Loucy (cell line): ENCODE measurements at regions not wholly inside any gene's neighbourhood (a gene's known extent, or its start where the extent isn't known, plus 50 kb on each side); places are given as distances from the start of the nearest gene placed in this dataset.

Experiments
- H2AFZ ChIP-seq: fragments of 200-600 bp; sonication (generic); 2 replicates; pipeline ENCODE4 v1.6.0; 2016; ENCODE audit warnings: antibody characterized with exemption, mild to moderate bottlenecking, low read length, moderate library complexity
- H3F3A ChIP-seq: fragments of 200-600 bp; 2 replicates; pipeline ENCODE4 v1.6.0; 2016; ENCODE audit warnings: antibody characterized with exemption, low read depth, mild to moderate bottlenecking
- H3K27me3 ChIP-seq: fragments of 200-600 bp; sonication (generic); 2 replicates; pipeline ENCODE4 v1.6.1; 2014; ENCODE audit warnings: low read length, mild to moderate bottlenecking; ENCODE audit not compliant: insufficient read depth, poor library complexity, severe bottlenecking
- H3K36me3 ChIP-seq: fragments of 200-600 bp; sonication (generic); 2 replicates; pipeline ENCODE4 v1.6.1; 2016; ENCODE audit warnings: low read length; ENCODE audit not compliant: insufficient read depth
- H3K4me1 ChIP-seq: fragments of 200-600 bp; sonication (generic); 2 replicates; pipeline ENCODE4 v1.5.1; 2014; ENCODE audit warnings: low read length, mild to moderate bottlenecking; ENCODE audit not compliant: insufficient read depth, poor library complexity, severe bottlenecking
- H3K4me2 ChIP-seq: fragments of 200-600 bp; sonication (generic); 2 replicates; pipeline ENCODE4 v1.6.0; 2014; ENCODE audit warnings: antibody characterized with exemption, low read length, low read depth, mild to moderate bottlenecking; ENCODE audit not compliant: poor library complexity, severe bottlenecking
- H3K4me3 ChIP-seq: fragments of 200-600 bp; sonication (generic); 2 replicates; pipeline ENCODE4 v1.5.1; 2014; ENCODE audit warnings: low read length, mild to moderate bottlenecking, mixed read lengths; ENCODE audit not compliant: poor library complexity, severe bottlenecking
- H3K79me2 ChIP-seq: fragments of 200-600 bp; sonication (generic); 2 replicates; pipeline ENCODE4 v1.6.1; 2014; ENCODE audit warnings: low read length; ENCODE audit not compliant: insufficient read depth
- H3K9ac ChIP-seq: fragments of 200-600 bp; sonication (generic); 2 replicates; pipeline ENCODE4 v1.6.0; 2014; ENCODE audit warnings: mild to moderate bottlenecking, low read depth, low read length, moderate library complexity; ENCODE audit not compliant: poor library complexity, severe bottlenecking
- H3K9me2 ChIP-seq: fragments of 200-600 bp; sonication (generic); replicated peaks from 2 replicates; pipeline ENCODE4 v1.6.1; 2016; ENCODE audit warnings: low read depth, low read length, mixed read lengths
- H3K9me3 ChIP-seq: fragments of 200-600 bp; sonication (generic); 2 replicates; pipeline ENCODE4 v1.6.1; 2014; ENCODE audit warnings: mild to moderate bottlenecking, antibody characterized with exemption, low read length, low read depth; ENCODE audit not compliant: insufficient read depth
- H4K20me1 ChIP-seq: fragments of 200-600 bp; sonication (generic); 2 replicates; pipeline ENCODE4 v1.6.0; 2014; ENCODE audit warnings: antibody characterized with exemption, low read length, mild to moderate bottlenecking; ENCODE audit not compliant: insufficient read depth, poor library complexity, severe bottlenecking
- CTCF ChIP-seq: fragments of 200-600 bp; sonication (generic); conservative IDR thresholded peaks from 2 replicates; pipeline ENCODE4 v1.5.1; 2014; ENCODE audit warnings: mild to moderate bottlenecking, antibody characterized with exemption, low read length
- EZH2phosphoT487 ChIP-seq: fragments of 200-600 bp; IDR thresholded peaks from 2 replicates; pipeline ENCODE4 v1.6.1; 2018; ENCODE audit warnings: antibody characterized with exemption, mild to moderate bottlenecking, moderate library complexity, borderline replicate concordance

GRCh38 chr7:25945608-25946007 lies 206.4 kb upstream of the NFE2L3 start:
- Histone ChIP-seq H3K9me3 (no peaks in the 10 kb centered on the region), H3K4me2 (no peak overlapping the region), H3F3A (no peaks in the 10 kb centered on the region), H3K9me2 (no peaks in the 10 kb centered on the region), H3K79me2 (peaks cover 4% of the 10 kb centered on the region; the same call in 1 of the 2 replicates), H2AFZ (no peak overlapping the region), H3K9ac (no peak overlapping the region), H3K4me3 (no peak overlapping the region), H3K36me3 (no peaks in the 10 kb centered on the region), H3K27me3 (peaks cover 9% of the 10 kb centered on the region), H3K4me1 (peaks cover 16% of the 10 kb centered on the region), H4K20me1 (no peaks in the 10 kb centered on the region)
- TF ChIP-seq EZH2phosphoT487 = no peak
- TF ChIP-seq CTCF = no peak

GRCh38 chr7:25946181-25946580 lies 205.8 kb upstream of the NFE2L3 start:
- H3K27me3 ChIP-seq = peaks cover 12% of the 10 kb centered on the region
- no peak overlapping the region for H3K9ac ChIP-seq

GRCh38 chr7:25947669-25948516 lies 204.1 kb upstream of the NFE2L3 start:
- Histone ChIP-seq H4K20me1 (no peaks in the 10 kb centered on the region), H3K4me2 (no peak overlapping the region), H3K4me3 (no peak overlapping the region), H2AFZ (no peak overlapping the region), H3K4me1 (peaks cover 17% of the 10 kb centered on the region), H3K27me3 (peaks cover 12% of the 10 kb centered on the region), H3F3A (no peaks in the 10 kb centered on the region), H3K9ac (no peak overlapping the region), H3K36me3 (no peaks in the 10 kb centered on the region), H3K9me2 (no peaks in the 10 kb centered on the region), H3K9me3 (no peaks in the 10 kb centered on the region), H3K79me2 (peaks cover 4% of the 10 kb centered on the region; the same call in 1 of the 2 replicates)
- no peak for TF ChIP-seq CTCF
- TF ChIP-seq EZH2phosphoT487 = no peak

More at GRCh38 chr7:25946181-25946580, 205.8 kb upstream of the NFE2L3 start:
- TF ChIP-seq CTCF (no peak), EZH2phosphoT487 (no peak)
- Histone ChIP-seq H3K4me3 (no peak overlapping the region), H3K9me3 (no peaks in the 10 kb centered on the region), H4K20me1 (no peaks in the 10 kb centered on the region), H3K9me2 (no peaks in the 10 kb centered on the region), H3K4me2 (no peak overlapping the region), H3K36me3 (no peaks in the 10 kb centered on the region), H3K4me1 (peaks cover 11% of the 10 kb centered on the region), H3K79me2 (peaks cover 4% of the 10 kb centered on the region; the same call in 1 of the 2 replicates), H2AFZ (no peak overlapping the region), H3F3A (no peaks in the 10 kb centered on the region)
